Thyroid gland (tissue), 4 donors: ENCODE measurements at regions not wholly inside any gene's neighbourhood (a gene's known extent, or its start where the extent isn't known, plus 50 kb on each side); places are given as distances from the start of the nearest gene placed in this dataset.
A peak's percentile ranks its signal among the peaks of the same experiment; 100 is the strongest.

Experiments used
- POLR2A ChIP-seq, 2 donors: fragments of 450-650 bp; IDR thresholded peaks; one replicate each; pipeline ENCODE4 v1.6.1; 2017; ENCODE audit warnings: antibody characterized with exemption in 2 of 2, mild to moderate bottlenecking in 2 of 2, moderate library complexity in 1 of 2
- TF ChIP-seq, protein P1 (sequence below), 6 experiments: fragments of 200-600 bp in 3 of 6; fragments of 450-650 bp in 3 of 6; sonication (generic) in 3 of 6; IDR thresholded peaks; one replicate each; pipeline ENCODE4 v1.5.1; 2016 to 2019; ENCODE audit warnings: antibody characterized with exemption in 6 of 6, mild to moderate bottlenecking in 2 of 6, inconsistent platforms in 1 of 6, moderate library complexity in 1 of 6

DNA sequence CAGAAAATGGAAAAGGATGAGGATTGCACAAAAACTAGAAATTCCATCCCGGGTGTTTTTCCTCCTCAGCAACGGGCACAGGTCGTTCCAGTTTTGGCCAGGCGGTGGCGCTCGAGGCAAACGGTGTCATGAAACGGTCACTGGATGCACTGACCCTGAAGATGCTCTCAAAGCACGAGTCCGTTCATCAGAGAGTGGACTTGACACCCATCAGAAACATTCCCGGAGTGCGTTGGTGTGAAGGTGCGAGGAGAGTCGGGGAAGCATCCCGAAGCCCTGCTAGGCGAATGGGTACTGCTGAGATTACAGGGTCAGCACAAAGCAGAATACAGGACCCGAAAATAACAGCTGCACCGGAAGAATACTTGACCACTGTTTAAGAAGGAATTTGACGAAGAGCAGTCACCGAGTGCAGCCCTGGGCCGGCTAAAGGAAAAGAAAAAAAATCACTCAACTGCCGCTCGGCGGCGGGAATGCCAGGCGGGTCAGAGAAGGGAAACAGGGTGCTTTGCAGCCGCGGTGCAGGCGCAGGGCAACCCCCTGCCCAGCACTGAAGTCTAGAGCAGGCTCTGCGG, 71.7 kb upstream of the ETS2 start:
- TF ChIP-seq, protein P1, sequence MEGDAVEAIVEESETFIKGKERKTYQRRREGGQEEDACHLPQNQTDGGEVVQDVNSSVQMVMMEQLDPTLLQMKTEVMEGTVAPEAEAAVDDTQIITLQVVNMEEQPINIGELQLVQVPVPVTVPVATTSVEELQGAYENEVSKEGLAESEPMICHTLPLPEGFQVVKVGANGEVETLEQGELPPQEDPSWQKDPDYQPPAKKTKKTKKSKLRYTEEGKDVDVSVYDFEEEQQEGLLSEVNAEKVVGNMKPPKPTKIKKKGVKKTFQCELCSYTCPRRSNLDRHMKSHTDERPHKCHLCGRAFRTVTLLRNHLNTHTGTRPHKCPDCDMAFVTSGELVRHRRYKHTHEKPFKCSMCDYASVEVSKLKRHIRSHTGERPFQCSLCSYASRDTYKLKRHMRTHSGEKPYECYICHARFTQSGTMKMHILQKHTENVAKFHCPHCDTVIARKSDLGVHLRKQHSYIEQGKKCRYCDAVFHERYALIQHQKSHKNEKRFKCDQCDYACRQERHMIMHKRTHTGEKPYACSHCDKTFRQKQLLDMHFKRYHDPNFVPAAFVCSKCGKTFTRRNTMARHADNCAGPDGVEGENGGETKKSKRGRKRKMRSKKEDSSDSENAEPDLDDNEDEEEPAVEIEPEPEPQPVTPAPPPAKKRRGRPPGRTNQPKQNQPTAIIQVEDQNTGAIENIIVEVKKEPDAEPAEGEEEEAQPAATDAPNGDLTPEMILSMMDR (IDR thresholded peaks at IDR 0.05): peak; percentile 84 to 97 (median 93)
- TF ChIP-seq POLR2A (IDR thresholded peaks at IDR 0.05): no peak
